LHCN-M2 (cell line): ENCODE measurements at regions not wholly inside any gene's neighbourhood (a gene's known extent, or its start where the extent isn't known, plus 50 kb on each side); places are given as distances from the start of the nearest gene placed in this dataset.
"Not testable (repeated sequence)": the region's sequence is repeated elsewhere in the genome, so short reads cannot be mapped to it uniquely, and the experiment has no call there.

Source experiments
- DNase-seq: peaks from one replicate; pipeline ENCODE4 v3.0.0-alpha.2; 2012; ENCODE audit warnings: low read depth

- DNase-seq = peak; percentile 62
These were observed 77.5 kb upstream of the MARCKS start for GRCh38 chr6:113779656-113780055.

GRCh38 chr6:113782636-113783035 is 74.5 kb upstream of the MARCKS start:
- DNase-seq = no peak

GRCh38 chr6:113786168-113786567 is 71.0 kb upstream of the MARCKS start:
- no peak for DNase-seq

GRCh38 chr6:113788586-113788985 is 68.6 kb upstream of the MARCKS start:
- no peak for DNase-seq

GRCh38 chr6:113791225-113791624 is 65.9 kb upstream of the MARCKS start:
- DNase-seq = not testable (repeated sequence)

- DNase-seq = not testable (repeated sequence)
These were observed 61.8 kb upstream of the MARCKS start for GRCh38 chr6:113795371-113795770.

GRCh38 chr6:113796038-113796437 is 61.1 kb upstream of the MARCKS start:
- DNase-seq = no peak

GRCh38 chr6:113802779-113803178 is 54.4 kb upstream of the MARCKS start:
- DNase-seq = no peak

GRCh38 chr6:113805173-113805790 is 51.9 kb upstream of the MARCKS start:
- DNase-seq = no peak

- DNase-seq = peak; percentile 53
These were observed 51.2 kb upstream of the MARCKS start for GRCh38 chr6:113805811-113806495.
